GM21737 (cell line): ENCODE measurements at regions not wholly inside any gene's neighbourhood (a gene's known extent, or its start where the extent isn't known, plus 50 kb on each side); places are given as distances from the start of the nearest gene placed in this dataset.
"Not testable (repeated sequence)": the region's sequence is repeated elsewhere in the genome, so short reads cannot be mapped to it uniquely, and the experiment has no call there.

Experiments used
- ATAC-seq: cut with Tn5 transposase; IDR thresholded peaks from one replicate; pipeline ENCODE4 v1.9.1; 2021; ENCODE audit warnings: mild to moderate bottlenecking, moderate library complexity; ENCODE audit not compliant: unreplicated experiment

GRCh38 chr7:67463983-67464382, 467.4 kb downstream of the TYW1 start:
- no peak for ATAC-seq

GRCh38 chr7:67466109-67466508, 469.5 kb downstream of the TYW1 start:
- no peak for ATAC-seq

GRCh38 chr7:67470256-67470751, 473.7 kb downstream of the TYW1 start:
- no peak for ATAC-seq

DNA sequence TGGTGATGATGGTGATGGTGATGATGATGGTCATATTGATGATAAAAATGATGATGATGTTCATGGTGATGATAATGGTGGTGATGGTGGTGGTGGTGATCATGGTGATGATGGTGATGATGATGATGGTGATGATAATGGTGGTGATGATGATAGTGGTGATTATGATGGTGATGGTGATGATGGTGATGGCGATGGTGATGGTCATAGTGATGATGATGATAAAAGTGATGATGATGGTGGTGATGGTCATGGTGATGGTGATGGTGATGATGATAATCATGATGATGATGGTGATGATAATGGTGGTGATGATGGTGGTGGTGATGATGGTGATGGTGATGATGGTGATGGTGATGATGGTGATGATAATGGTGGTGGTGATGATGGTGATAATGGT, 478.7 kb downstream of the TYW1 start:
- no peak for ATAC-seq

- no peak for ATAC-seq
These were observed 481.4 kb downstream of the TYW1 start for GRCh38 chr7:67478066-67478465.

DNA sequence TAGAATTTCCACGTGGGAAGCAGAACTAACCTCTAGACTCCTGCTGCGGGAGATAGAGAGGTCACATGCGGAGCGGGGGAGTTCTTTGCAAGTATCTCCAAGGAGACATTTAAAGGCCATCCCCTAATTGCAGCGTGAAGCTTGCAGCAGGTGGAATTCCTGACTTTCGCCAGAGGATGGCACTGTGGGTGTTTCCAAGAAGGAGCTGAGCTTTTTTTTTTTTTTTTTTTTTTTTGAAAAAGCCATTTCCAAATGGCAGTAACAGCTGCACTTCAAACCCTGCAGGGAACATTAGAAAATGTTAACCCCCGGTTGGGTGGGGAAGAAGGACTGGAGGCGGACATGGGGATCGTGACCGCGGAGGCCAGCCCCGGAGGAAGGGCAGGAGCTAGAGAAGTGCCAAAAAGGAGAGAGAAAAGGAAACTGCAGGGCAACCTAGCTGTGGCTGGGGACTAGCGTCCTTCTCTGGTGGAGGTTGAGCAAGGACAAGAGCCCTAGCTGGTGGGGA, 487.7 kb downstream of the TYW1 start:
- ATAC-seq = no peak

GRCh38 chr7:67486401-67486800, 489.8 kb downstream of the TYW1 start:
- ATAC-seq = no peak

DNA sequence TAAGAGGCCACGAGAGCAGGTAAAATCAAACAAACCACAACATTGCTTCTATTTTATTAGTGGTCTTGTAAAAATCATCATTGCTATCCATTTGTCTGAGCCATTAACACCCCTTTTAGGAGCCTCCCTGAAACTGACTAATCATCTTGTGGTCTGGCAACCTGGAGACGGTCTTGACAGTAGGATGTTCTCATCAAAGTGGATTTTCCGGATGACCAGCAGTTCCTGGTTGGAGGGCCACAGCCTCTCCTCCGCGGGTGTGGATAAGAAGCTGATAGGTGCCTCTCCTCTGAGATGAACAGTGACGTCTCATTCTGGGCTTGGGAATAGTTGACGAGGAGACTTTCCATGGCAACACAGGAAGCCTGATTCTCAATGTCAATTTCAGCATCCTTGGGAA, 490.7 kb downstream of the TYW1 start:
- ATAC-seq = no peak

GRCh38 chr7:67489881-67490280, 493.2 kb downstream of the TYW1 start:
- no peak for ATAC-seq

- no peak for ATAC-seq
These were observed 496.7 kb downstream of the TYW1 start for GRCh38 chr7:67493366-67493765.

GRCh38 chr7:67496589-67496988, 500.0 kb downstream of the TYW1 start:
- no peak for ATAC-seq

DNA sequence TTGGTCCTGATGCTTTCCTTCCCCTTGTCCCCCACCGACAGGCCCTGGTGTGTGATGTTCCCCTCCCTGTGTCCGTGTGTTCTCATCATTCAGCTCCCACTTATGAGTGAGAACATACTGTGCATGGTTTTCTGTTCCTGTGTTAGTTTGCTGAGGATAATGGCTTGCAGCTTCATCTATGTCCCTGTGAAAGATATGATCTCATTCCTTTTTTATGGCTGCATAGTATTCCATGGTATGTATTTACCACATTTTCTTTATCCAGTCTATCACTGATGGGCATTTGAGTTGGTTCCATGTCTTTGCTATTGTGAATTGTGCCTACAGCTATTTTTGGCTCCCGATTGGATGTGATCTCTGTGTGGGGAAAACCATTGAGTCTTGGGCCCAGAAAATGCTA, 501.3 kb downstream of the TYW1 start:
- ATAC-seq = not testable (repeated sequence)

GRCh38 chr7:67502929-67503328, 506.3 kb downstream of the TYW1 start:
- no peak for ATAC-seq

- no peak for ATAC-seq
These were observed 508.8 kb downstream of the TYW1 start for GRCh38 chr7:67505449-67505848.

GRCh38 chr7:67512481-67512880, 515.8 kb downstream of the TYW1 start:
- no peak for ATAC-seq

- ATAC-seq = no peak
These were observed 521.9 kb downstream of the TYW1 start for GRCh38 chr7:67518580-67518979.

DNA sequence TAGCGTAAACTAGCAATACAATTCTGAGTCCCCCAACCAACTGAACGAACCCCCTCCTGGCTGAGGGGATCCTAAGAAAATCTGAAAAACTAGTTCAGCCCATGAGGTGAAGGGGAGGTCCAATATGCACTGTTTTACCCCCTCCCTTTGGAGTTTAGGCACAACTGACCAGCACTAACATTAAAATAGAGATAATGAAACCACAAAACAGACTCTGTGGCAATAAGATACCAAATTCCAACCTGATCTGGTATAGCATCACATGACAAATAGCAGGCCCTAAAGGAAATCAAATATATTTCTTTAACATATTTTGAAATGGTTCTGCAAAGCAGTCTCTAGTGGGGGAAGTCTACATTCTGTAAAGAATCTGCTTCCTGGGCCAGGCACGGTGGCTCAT, 522.5 kb downstream of the TYW1 start:
- no peak for ATAC-seq

DNA sequence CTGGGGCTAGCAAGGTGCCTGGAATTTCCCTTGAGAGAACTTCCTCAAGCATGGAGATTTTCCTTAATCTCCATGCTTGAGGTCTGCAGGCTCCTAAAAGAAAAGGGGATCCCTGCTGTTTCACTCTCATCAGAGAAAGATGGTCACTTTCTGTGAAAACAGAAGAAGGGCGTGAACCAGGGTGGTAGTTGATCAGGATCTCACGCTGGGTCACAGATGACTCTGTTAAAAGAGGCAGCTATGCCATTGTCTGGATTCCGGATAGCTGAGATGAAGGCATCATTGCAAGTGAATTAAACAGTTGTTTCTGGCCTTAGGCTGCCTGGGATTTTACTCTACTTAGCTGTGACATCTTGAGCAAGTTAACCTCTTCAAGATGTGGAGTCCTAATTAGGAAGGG, 525.9 kb downstream of the TYW1 start:
- no peak for ATAC-seq

DNA sequence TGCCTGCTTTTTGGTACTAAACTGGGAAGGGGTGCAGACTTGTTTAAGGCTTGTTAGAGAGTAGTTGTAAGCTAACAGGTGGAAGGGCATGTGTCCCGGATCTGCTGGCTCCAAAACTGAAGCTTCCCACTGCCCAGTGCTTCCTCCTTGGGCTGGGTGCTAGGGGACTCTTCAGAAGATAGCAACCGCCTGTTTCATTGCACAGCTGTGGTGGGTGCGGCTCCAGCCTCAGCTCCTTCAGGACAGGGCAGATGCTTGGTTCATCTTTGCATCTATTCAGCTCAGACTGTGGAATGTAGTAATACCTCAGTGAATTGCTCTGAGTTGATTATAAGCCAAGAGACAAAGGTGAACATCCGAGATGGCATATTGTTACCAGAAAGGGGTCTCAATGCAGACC, 527.1 kb downstream of the TYW1 start:
- no peak for ATAC-seq

DNA sequence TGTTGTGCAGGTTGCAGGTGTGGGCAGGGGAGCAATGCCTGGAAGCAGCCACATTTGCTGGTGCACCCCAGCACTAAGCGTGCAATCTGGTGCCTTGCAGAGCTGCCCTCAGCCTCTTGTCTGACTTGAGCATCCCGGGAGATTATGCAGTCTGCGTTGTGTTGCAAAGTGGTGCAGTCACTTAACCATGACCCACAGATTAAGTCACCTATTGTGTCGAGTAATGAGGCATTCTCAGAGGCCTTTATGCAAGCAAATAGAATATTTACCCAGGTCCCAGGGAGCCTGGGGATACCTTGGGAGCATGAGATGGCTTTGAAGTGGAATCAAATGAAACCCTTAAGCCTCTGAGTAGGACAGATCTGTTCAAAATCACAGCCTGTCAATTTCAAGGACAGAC, 529.0 kb downstream of the TYW1 start:
- ATAC-seq = no peak

- no peak for ATAC-seq
These were observed 538.8 kb downstream of the TYW1 start for GRCh38 chr7:67535241-67535989.

- ATAC-seq = no peak
These were observed 546.3 kb downstream of the TYW1 start for GRCh38 chr7:67542916-67543315.
